ENCODE measurements at regions not wholly inside any gene's neighbourhood (a gene's known extent, or its start where the extent isn't known, plus 50 kb on each side); places are given as distances from the start of the nearest gene placed in this dataset.
A peak's percentile ranks its signal among the peaks of the same experiment; 100 is the strongest.

GRCh38 chr2:6384341-6384740 lies 481.4 kb downstream of the CMPK2 start:
- Mint-ChIP-seq H3K36me3 (no peaks in the 10 kb centered on the region), H3K4me1 (peaks cover 10% of the 10 kb centered on the region), H3K27me3 (ENCODE audit: insufficient read depth, low read depth) (no peaks in the 10 kb centered on the region), H3K27ac (no peak overlapping the region), H3K9me3 (no peaks in the 10 kb centered on the region), H3K4me3 (no peak overlapping the region)
- Histone ChIP-seq H3K9me3 (ENCODE audit: low read depth) (no peaks in the 10 kb centered on the region), H3K4me3 (no peak overlapping the region), H3K27me3 (no peaks in the 10 kb centered on the region), H2AFZ (replicated peaks) (no peak overlapping the region), H3K79me2 (ENCODE audit: low read depth) (no peaks in the 10 kb centered on the region), H3K4me2 (no peak overlapping the region), H3K36me3 (no peaks in the 10 kb centered on the region), H4K20me1 (ENCODE audit: low read depth) (no peaks in the 10 kb centered on the region), H3F3A (ENCODE audit: low read depth) (no peaks in the 10 kb centered on the region), H3K4me1 (no peaks in the 10 kb centered on the region), H3K27ac (no peak overlapping the region), H3K9ac (no peak overlapping the region)
- DNase-seq (ENCODE audit: low spot score), result no peak
- TF ChIP-seq CTCF (IDR thresholded peaks at IDR 0.05) (no peak), EZH2phosphoT487 (IDR thresholded peaks at IDR 0.05) (no peak), EZH2 (IDR thresholded peaks at IDR 0.05) (no peak)

GRCh38 chr2:6392354-6392753 lies 473.4 kb downstream of the CMPK2 start:
- H3K27ac ChIP-seq, result no peak overlapping the region
- H3K36me3 Mint-ChIP-seq, result no peaks in the 10 kb centered on the region

GRCh38 chr2:6392966-6393365 lies 472.7 kb downstream of the CMPK2 start:
- peaks cover 9% of the 10 kb centered on the region for H3K27me3 Mint-ChIP-seq (ENCODE audit: insufficient read depth, low read depth)
- no peaks in the 10 kb centered on the region for H3K27me3 ChIP-seq
- TF ChIP-seq EZH2phosphoT487 (IDR thresholded peaks at IDR 0.05) (no peak), CTCF (IDR thresholded peaks at IDR 0.05) (no peak), EZH2 (IDR thresholded peaks at IDR 0.05) (no peak)
- H3K36me3 Mint-ChIP-seq, result no peaks in the 10 kb centered on the region
- H4K20me1 ChIP-seq (ENCODE audit: low read depth), result no peaks in the 10 kb centered on the region
- no peaks in the 10 kb centered on the region for H3K36me3 ChIP-seq
- no peaks in the 10 kb centered on the region for H3F3A ChIP-seq (ENCODE audit: low read depth)
- no peak overlapping the region for H3K9ac ChIP-seq
- no peaks in the 10 kb centered on the region for H3K9me3 ChIP-seq (ENCODE audit: low read depth)
- H3K4me1 Mint-ChIP-seq, result peaks cover 6% of the 10 kb centered on the region
- no peaks in the 10 kb centered on the region for H3K79me2 ChIP-seq (ENCODE audit: low read depth)
- no peaks in the 10 kb centered on the region for H3K4me1 ChIP-seq
- no peak for DNase-seq (ENCODE audit: low spot score)
- H3K4me3 Mint-ChIP-seq, result no peak overlapping the region
- no peak overlapping the region for H3K27ac ChIP-seq
- peaks cover 9% of the 10 kb centered on the region for H3K9me3 Mint-ChIP-seq
- no peak overlapping the region for H3K4me2 ChIP-seq
- H3K27ac Mint-ChIP-seq, result no peak overlapping the region
- no peak overlapping the region for H2AFZ ChIP-seq (replicated peaks)
- no peak overlapping the region for H3K4me3 ChIP-seq

More at GRCh38 chr2:6392354-6392753, 473.4 kb downstream of the CMPK2 start:
- Histone ChIP-seq H3K9ac (no peak overlapping the region), H4K20me1 (ENCODE audit: low read depth) (no peaks in the 10 kb centered on the region), H3K36me3 (no peaks in the 10 kb centered on the region), H3K4me3 (no peak overlapping the region), H3K27me3 (no peaks in the 10 kb centered on the region), H3K4me2 (no peak overlapping the region), H3K79me2 (ENCODE audit: low read depth) (no peaks in the 10 kb centered on the region), H3K4me1 (no peaks in the 10 kb centered on the region), H3K9me3 (ENCODE audit: low read depth) (no peaks in the 10 kb centered on the region), H3F3A (ENCODE audit: low read depth) (no peaks in the 10 kb centered on the region), H2AFZ (replicated peaks) (no peak overlapping the region)
- Mint-ChIP-seq H3K27ac (peak overlapping the region; percentile 2), H3K27me3 (ENCODE audit: insufficient read depth, low read depth) (peaks cover 9% of the 10 kb centered on the region), H3K4me1 (peaks cover 6% of the 10 kb centered on the region), H3K4me3 (no peak overlapping the region), H3K9me3 (peaks cover 9% of the 10 kb centered on the region)
- TF ChIP-seq EZH2 (IDR thresholded peaks at IDR 0.05) (no peak), CTCF (IDR thresholded peaks at IDR 0.05) (no peak), EZH2phosphoT487 (IDR thresholded peaks at IDR 0.05) (no peak)
- no peak for DNase-seq (ENCODE audit: low spot score)

Measured in neural progenitor cell (in vitro differentiated cells).